Activated naive CD8-positive, alpha-beta T cell treated with anti-CD3 and anti-CD28 coated beads, Interleukin-2, amount 10 ng/mL, durations not matched to agents 7 days and 5 days (primary cell): ENCODE measurements at regions not wholly inside any gene's neighbourhood (a gene's known extent, or its start where the extent isn't known, plus 50 kb on each side); places are given as distances from the start of the nearest gene placed in this dataset.

Source experiments
- ATAC-seq: fragments of 150-1000 bp; cut with Tn5 transposase; one replicate; pipeline ENCODE4 v1.10.0; 2021; ENCODE audit warnings: low read depth, moderate library complexity
- POLR2A ChIA-PET: fragments of 350-600 bp; sonication (Branson Sonifier 250); formaldehyde crosslinking; loops from one replicate; lab custom pipeline; 2021; ENCODE audit warnings: antibody characterized with exemption; lab: Charles Lee
- DNase-seq: peaks from one replicate; pipeline ENCODE4 v3.0.0; 2021
- H3K27ac Mint-ChIP-seq: one replicate; pipeline ENCODE4 v1.8.0; 2022; ENCODE audit warnings: mild to moderate bottlenecking, mixed read lengths
- H3K27me3 Mint-ChIP-seq: one replicate; pipeline ENCODE4 v1.8.0; 2022; ENCODE audit warnings: mild to moderate bottlenecking, moderate library complexity, mixed read lengths
- H3K36me3 Mint-ChIP-seq: one replicate; pipeline ENCODE4 v1.8.0; 2021; ENCODE audit warnings: mild to moderate bottlenecking, mixed read lengths
- H3K4me1 Mint-ChIP-seq: one replicate; pipeline ENCODE4 v1.8.0; 2021; ENCODE audit warnings: mixed read lengths
- H3K4me3 Mint-ChIP-seq: one replicate; pipeline ENCODE4 v1.8.0; 2022; ENCODE audit warnings: mild to moderate bottlenecking, moderate library complexity, mixed read lengths
- H3K9me3 Mint-ChIP-seq: one replicate; pipeline ENCODE4 v1.8.0; 2021; ENCODE audit warnings: mixed read lengths

- POLR2A ChIA-PET: no interaction called here
- Mint-ChIP-seq H3K27ac (no peak overlapping the region), H3K4me3 (no peak overlapping the region), H3K27me3 (peaks cover 5% of the 10 kb centered on the region), H3K36me3 (no peaks in the 10 kb centered on the region), H3K9me3 (no peaks in the 10 kb centered on the region), H3K4me1 (no peaks in the 10 kb centered on the region)
- DNase-seq (no peak), ATAC-seq (no peak)
Measured at GRCh38 chr3:5312290-5312689, 124.8 kb downstream of the EDEM1 start.

- Mint-ChIP-seq H3K4me1 (no peaks in the 10 kb centered on the region), H3K27ac (no peak overlapping the region), H3K27me3 (peaks cover 9% of the 10 kb centered on the region), H3K4me3 (no peak overlapping the region), H3K36me3 (no peaks in the 10 kb centered on the region), H3K9me3 (no peaks in the 10 kb centered on the region)
- ATAC-seq (no peak), DNase-seq (no peak)
- POLR2A ChIA-PET: no interaction called here
Measured at GRCh38 chr3:5314897-5315296, 127.4 kb downstream of the EDEM1 start.

DNA sequence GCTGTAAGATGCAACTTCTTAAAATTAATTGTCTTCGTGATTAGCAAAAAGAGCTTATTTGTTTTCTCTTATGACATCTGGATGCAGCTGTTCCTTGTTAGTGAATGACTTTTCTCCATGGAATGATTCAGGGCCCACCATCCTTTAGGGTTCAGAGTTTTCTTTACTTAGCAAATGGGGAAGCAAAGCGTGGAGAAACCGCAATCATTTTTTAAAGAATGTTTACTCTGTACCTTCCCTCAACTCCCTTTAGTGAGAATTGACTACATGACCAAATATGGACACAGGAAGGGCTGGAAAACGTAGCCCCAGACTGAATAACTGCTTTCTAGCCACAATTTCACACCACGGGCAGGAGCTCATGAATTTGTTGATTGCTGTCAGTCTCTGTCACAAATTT is 130.1 kb downstream of the EDEM1 start:
- Mint-ChIP-seq H3K9me3 (no peaks in the 10 kb centered on the region), H3K4me1 (no peaks in the 10 kb centered on the region), H3K4me3 (no peak overlapping the region), H3K27me3 (peaks cover 11% of the 10 kb centered on the region), H3K27ac (no peak overlapping the region), H3K36me3 (no peaks in the 10 kb centered on the region)
- POLR2A ChIA-PET: no interaction called here
- ATAC-seq (no peak), DNase-seq (no peak)

GRCh38 chr3:5319454-5319853 is 131.9 kb downstream of the EDEM1 start:
- no peak for ATAC-seq
- H3K27me3 Mint-ChIP-seq: peaks cover 11% of the 10 kb centered on the region

GRCh38 chr3:5321666-5322340 is 134.3 kb downstream of the EDEM1 start:
- H3K9me3 Mint-ChIP-seq: no peaks in the 10 kb centered on the region
- POLR2A ChIA-PET: no interaction called here
- no peaks in the 10 kb centered on the region for H3K36me3 Mint-ChIP-seq
- ATAC-seq (no peak), DNase-seq (no peak)
- no peak overlapping the region for H3K4me3 Mint-ChIP-seq
- H3K27ac Mint-ChIP-seq: no peak overlapping the region
- peaks cover 9% of the 10 kb centered on the region for H3K27me3 Mint-ChIP-seq
- no peaks in the 10 kb centered on the region for H3K4me1 Mint-ChIP-seq

More at GRCh38 chr3:5319454-5319853, 131.9 kb downstream of the EDEM1 start:
- Mint-ChIP-seq H3K9me3 (no peaks in the 10 kb centered on the region), H3K36me3 (no peaks in the 10 kb centered on the region), H3K4me1 (no peaks in the 10 kb centered on the region), H3K27ac (no peak overlapping the region), H3K4me3 (no peak overlapping the region)
- POLR2A ChIA-PET: no interaction called here
- DNase-seq: no peak

- Mint-ChIP-seq H3K36me3 (no peaks in the 10 kb centered on the region), H3K4me1 (no peaks in the 10 kb centered on the region), H3K27ac (no peak overlapping the region), H3K9me3 (no peaks in the 10 kb centered on the region), H3K4me3 (no peak overlapping the region), H3K27me3 (peaks cover 2% of the 10 kb centered on the region)
- POLR2A ChIA-PET: no interaction called here
- ATAC-seq (no peak), DNase-seq (no peak)
Measured at GRCh38 chr3:5324780-5325179, 137.3 kb downstream of the EDEM1 start.

- no peaks in the 10 kb centered on the region for H3K9me3 Mint-ChIP-seq
- no peak overlapping the region for H3K27ac Mint-ChIP-seq
- H3K4me1 Mint-ChIP-seq: no peaks in the 10 kb centered on the region
- DNase-seq: no peak
- ATAC-seq: no peak
- no peaks in the 10 kb centered on the region for H3K27me3 Mint-ChIP-seq
- H3K36me3 Mint-ChIP-seq: no peaks in the 10 kb centered on the region
- POLR2A ChIA-PET: no interaction called here
- H3K4me3 Mint-ChIP-seq: no peak overlapping the region
Measured at GRCh38 chr3:5330152-5330810, 142.8 kb downstream of the EDEM1 start.

GRCh38 chr3:5331567-5332269 is 144.2 kb downstream of the EDEM1 start:
- DNase-seq (no peak), ATAC-seq (no peak)
- POLR2A ChIA-PET: no interaction called here
- no peak overlapping the region for H3K27ac Mint-ChIP-seq
- H3K27me3 Mint-ChIP-seq: no peaks in the 10 kb centered on the region
- no peaks in the 10 kb centered on the region for H3K36me3 Mint-ChIP-seq
- no peaks in the 10 kb centered on the region for H3K9me3 Mint-ChIP-seq
- H3K4me3 Mint-ChIP-seq: no peak overlapping the region
- no peaks in the 10 kb centered on the region for H3K4me1 Mint-ChIP-seq

- POLR2A ChIA-PET: no interaction called here
- no peak overlapping the region for H3K4me3 Mint-ChIP-seq
- H3K9me3 Mint-ChIP-seq: no peaks in the 10 kb centered on the region
- H3K36me3 Mint-ChIP-seq: no peaks in the 10 kb centered on the region
- no peaks in the 10 kb centered on the region for H3K4me1 Mint-ChIP-seq
- no peaks in the 10 kb centered on the region for H3K27me3 Mint-ChIP-seq
- no peak overlapping the region for H3K27ac Mint-ChIP-seq
- no peak for ATAC-seq
- no peak for DNase-seq
Measured at GRCh38 chr3:5332270-5332956, 144.9 kb downstream of the EDEM1 start.

GRCh38 chr3:5339967-5340535 is 152.5 kb downstream of the EDEM1 start:
- no peak for DNase-seq
- no peaks in the 10 kb centered on the region for H3K9me3 Mint-ChIP-seq
- ATAC-seq: no peak
- H3K36me3 Mint-ChIP-seq: no peaks in the 10 kb centered on the region
- no peaks in the 10 kb centered on the region for H3K4me1 Mint-ChIP-seq
- POLR2A ChIA-PET: no interaction called here
- peaks cover 2% of the 10 kb centered on the region for H3K27me3 Mint-ChIP-seq
- no peak overlapping the region for H3K4me3 Mint-ChIP-seq
- no peak overlapping the region for H3K27ac Mint-ChIP-seq

- H3K4me1 Mint-ChIP-seq: no peaks in the 10 kb centered on the region
- ATAC-seq (no peak), DNase-seq (no peak)
- H3K4me3 Mint-ChIP-seq: no peak overlapping the region
- no peak overlapping the region for H3K27ac Mint-ChIP-seq
- H3K9me3 Mint-ChIP-seq: no peaks in the 10 kb centered on the region
- H3K36me3 Mint-ChIP-seq: no peaks in the 10 kb centered on the region
- peaks cover 2% of the 10 kb centered on the region for H3K27me3 Mint-ChIP-seq
- POLR2A ChIA-PET: no interaction called here
Measured at GRCh38 chr3:5341610-5342009, 154.1 kb downstream of the EDEM1 start.

- no peak for DNase-seq
- peaks cover 2% of the 10 kb centered on the region for H3K27me3 Mint-ChIP-seq
- H3K36me3 Mint-ChIP-seq: no peaks in the 10 kb centered on the region
- POLR2A ChIA-PET: no interaction called here
- H3K9me3 Mint-ChIP-seq: no peaks in the 10 kb centered on the region
- H3K4me1 Mint-ChIP-seq: no peaks in the 10 kb centered on the region
- H3K27ac Mint-ChIP-seq: no peak overlapping the region
- ATAC-seq: no peak
- H3K4me3 Mint-ChIP-seq: no peak overlapping the region
Measured at GRCh38 chr3:5343459-5343858, 156.0 kb downstream of the EDEM1 start.

DNA sequence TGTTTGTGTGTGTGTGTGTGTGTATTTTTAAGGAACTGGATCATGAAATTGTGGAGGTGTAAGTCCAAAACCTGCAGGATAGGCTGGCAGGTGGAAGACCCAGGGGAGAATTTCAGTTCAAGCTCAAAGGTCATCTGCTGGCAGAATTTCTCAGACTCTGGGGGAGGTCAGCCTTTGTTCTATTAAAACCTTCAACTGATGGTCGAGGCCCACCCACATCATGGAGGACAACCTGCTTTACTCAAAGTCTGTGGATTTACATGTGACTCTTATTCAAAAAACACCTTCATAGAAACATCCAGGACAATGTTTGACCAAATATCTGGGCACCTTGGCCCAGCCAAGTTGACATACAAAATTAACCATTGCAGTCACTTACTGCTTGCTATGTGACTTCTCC is 157.2 kb downstream of the EDEM1 start:
- Mint-ChIP-seq H3K4me1 (no peaks in the 10 kb centered on the region), H3K9me3 (no peaks in the 10 kb centered on the region), H3K27ac (no peak overlapping the region), H3K27me3 (peaks cover 2% of the 10 kb centered on the region), H3K4me3 (no peak overlapping the region), H3K36me3 (no peaks in the 10 kb centered on the region)
- no peak for ATAC-seq
- DNase-seq: no peak
- POLR2A ChIA-PET: no interaction called here
